GM23338 (cell line): ENCODE measurements at regions not wholly inside any gene's neighbourhood (a gene's known extent, or its start where the extent isn't known, plus 50 kb on each side); places are given as distances from the start of the nearest gene placed in this dataset.

ENCODE experiments used
- ATAC-seq: fragments of 200-7000 bp; cut with Tn5 transposase; 3 replicates; pipeline ENCODE4 v1.9.1; 2020
- DNase-seq: peaks from one replicate; pipeline ENCODE4 v3.0.0-alpha.2; 2015; ENCODE audit warnings: low spot score
- H2AFZ ChIP-seq: fragments of 200-600 bp; sonication (generic); 2 replicates; pipeline ENCODE4 v1.8.0; 2016; ENCODE audit warnings: antibody characterized with exemption, mild to moderate bottlenecking, moderate library complexity
- H3F3A ChIP-seq: fragments of 200-600 bp; sonication (generic); replicated peaks from 2 replicates; pipeline ENCODE4 v1.8.0; 2017; ENCODE audit warnings: antibody characterized with exemption, mixed run types, low read depth
- H3K27ac ChIP-seq: fragments of 200-600 bp; sonication (generic); 2 replicates; pipeline ENCODE4 v1.6.1; 2016; ENCODE audit warnings: low read depth
- H3K27me3 ChIP-seq: fragments of 200-600 bp; sonication (generic); 2 replicates; pipeline ENCODE4 v1.8.0; 2016; ENCODE audit warnings: mild to moderate bottlenecking, mixed run types, moderate library complexity; ENCODE audit not compliant: insufficient read depth
- H3K36me3 ChIP-seq: fragments of 200-600 bp; sonication (generic); 2 replicates; pipeline ENCODE4 v1.8.0; 2016; ENCODE audit warnings: mild to moderate bottlenecking; ENCODE audit not compliant: insufficient read depth
- H3K4me1 ChIP-seq: fragments of 200-600 bp; sonication (generic); 2 replicates; pipeline ENCODE4 v1.8.0; 2016; ENCODE audit warnings: mild to moderate bottlenecking, moderate library complexity; ENCODE audit not compliant: insufficient read depth
- H3K4me2 ChIP-seq: fragments of 200-600 bp; sonication (generic); 2 replicates; pipeline ENCODE4 v1.7.1; 2017; ENCODE audit warnings: mixed run types
- H3K4me3 ChIP-seq: fragments of 200-600 bp; sonication (generic); 2 replicates; pipeline ENCODE4 v1.6.1; 2016; ENCODE audit warnings: mixed run types
- H3K79me2 ChIP-seq: fragments of 200-600 bp; sonication (generic); replicated peaks from 2 replicates; pipeline ENCODE4 v1.8.0; 2017; ENCODE audit warnings: mild to moderate bottlenecking; ENCODE audit not compliant: insufficient read depth
- H3K9me2 ChIP-seq: fragments of 200-600 bp; sonication (generic); 2 replicates; pipeline ENCODE4 v1.8.0; 2017; ENCODE audit not compliant: insufficient read depth
- H4K20me1 ChIP-seq: fragments of 200-600 bp; sonication (generic); replicated peaks from 2 replicates; pipeline ENCODE4 v1.8.0; 2017; ENCODE audit warnings: mild to moderate bottlenecking; ENCODE audit not compliant: insufficient read depth
- H3K27ac Mint-ChIP-seq: 2 replicates; pipeline ENCODE4 v1.8.0; 2020; ENCODE audit warnings: inconsistent platforms, mild to moderate bottlenecking, moderate library complexity, mixed read lengths
- H3K27me3 Mint-ChIP-seq: 3 replicates; pipeline ENCODE4 v1.8.0; 2022; ENCODE audit warnings: low read depth, mild to moderate bottlenecking, moderate library complexity, mixed read lengths, inconsistent platforms; ENCODE audit not compliant: insufficient read depth, poor library complexity
- H3K36me3 Mint-ChIP-seq: 3 replicates; pipeline ENCODE4 v1.8.0; 2021; ENCODE audit warnings: low read depth, mild to moderate bottlenecking, inconsistent platforms, moderate library complexity, mixed read lengths
- H3K4me1 Mint-ChIP-seq: 3 replicates; pipeline ENCODE4 v1.8.0; 2020; ENCODE audit warnings: mild to moderate bottlenecking, inconsistent platforms, mixed read lengths
- H3K4me3 Mint-ChIP-seq: 3 replicates; pipeline ENCODE4 v1.8.0; 2021; ENCODE audit warnings: moderate library complexity, mild to moderate bottlenecking, inconsistent platforms, mixed read lengths
- H3K9me3 Mint-ChIP-seq: 3 replicates; pipeline ENCODE4 v1.8.0; 2020; ENCODE audit warnings: moderate library complexity, mild to moderate bottlenecking, inconsistent platforms, mixed read lengths
- CREB1 ChIP-seq: fragments of 250-450 bp; sonication (Bioruptor Pico); IDR thresholded peaks from 2 replicates; pipeline ENCODE4 v1.5.0; 2020; ENCODE audit warnings: low read depth, mild to moderate bottlenecking, moderate library complexity
- JUNB ChIP-seq: IDR thresholded peaks from one replicate; pipeline ENCODE4 v1.6.1; 2016; ENCODE audit warnings: antibody characterized with exemption; ENCODE audit not compliant: unreplicated experiment
- NANOG ChIP-seq: IDR thresholded peaks from 2 replicates; pipeline ENCODE4 v1.6.1; 2016; ENCODE audit warnings: antibody characterized with exemption, borderline replicate concordance
- POLR2AphosphoS5 ChIP-seq: IDR thresholded peaks from 2 replicates; pipeline ENCODE4 v1.6.1; 2016; ENCODE audit warnings: antibody characterized with exemption, low read depth
- STAT1 ChIP-seq: IDR thresholded peaks from one replicate; pipeline ENCODE4 v1.6.1; 2016; ENCODE audit warnings: antibody characterized with exemption; ENCODE audit not compliant: unreplicated experiment
- ZNF114 ChIP-seq: fragments of 250-450 bp; sonication (Bioruptor Pico); IDR thresholded peaks from 2 replicates; pipeline ENCODE4 v1.5.0; 2020; ENCODE audit warnings: mild to moderate bottlenecking, moderate library complexity
- ZNF331 ChIP-seq: fragments of 250-450 bp; sonication (Bioruptor Pico); IDR thresholded peaks from 2 replicates; pipeline ENCODE4 v1.5.0; 2020; ENCODE audit warnings: low read depth, mild to moderate bottlenecking, moderate library complexity
- TF ChIP-seq, protein P1 (sequence below), 2 experiments: fragments of 200-600 bp in 1 of 2; sonication (generic) in 1 of 2; conservative IDR thresholded peaks; 2 replicates each; pipeline versions ENCODE4 v1.5.1 to v1.6.1; 2016 to 2017; ENCODE audit warnings: antibody characterized with exemption in 2 of 2, low read depth in 2 of 2, mild to moderate bottlenecking in 2 of 2, moderate library complexity in 1 of 2
- TF ChIP-seq, protein P2 (sequence below): IDR thresholded peaks from one replicate; pipeline ENCODE4 v1.6.1; 2018; ENCODE audit warnings: antibody characterized with exemption; ENCODE audit not compliant: unreplicated experiment
- TF ChIP-seq, protein P3 (sequence below): IDR thresholded peaks from 2 replicates; pipeline ENCODE4 v1.6.1; 2016; ENCODE audit warnings: antibody characterized with exemption
- TF ChIP-seq, protein P4 (sequence below): fragments of 250-450 bp; sonication (Bioruptor Pico); IDR thresholded peaks from 2 replicates; pipeline ENCODE4 v1.5.0; 2020; ENCODE audit warnings: mild to moderate bottlenecking, moderate library complexity

DNA sequence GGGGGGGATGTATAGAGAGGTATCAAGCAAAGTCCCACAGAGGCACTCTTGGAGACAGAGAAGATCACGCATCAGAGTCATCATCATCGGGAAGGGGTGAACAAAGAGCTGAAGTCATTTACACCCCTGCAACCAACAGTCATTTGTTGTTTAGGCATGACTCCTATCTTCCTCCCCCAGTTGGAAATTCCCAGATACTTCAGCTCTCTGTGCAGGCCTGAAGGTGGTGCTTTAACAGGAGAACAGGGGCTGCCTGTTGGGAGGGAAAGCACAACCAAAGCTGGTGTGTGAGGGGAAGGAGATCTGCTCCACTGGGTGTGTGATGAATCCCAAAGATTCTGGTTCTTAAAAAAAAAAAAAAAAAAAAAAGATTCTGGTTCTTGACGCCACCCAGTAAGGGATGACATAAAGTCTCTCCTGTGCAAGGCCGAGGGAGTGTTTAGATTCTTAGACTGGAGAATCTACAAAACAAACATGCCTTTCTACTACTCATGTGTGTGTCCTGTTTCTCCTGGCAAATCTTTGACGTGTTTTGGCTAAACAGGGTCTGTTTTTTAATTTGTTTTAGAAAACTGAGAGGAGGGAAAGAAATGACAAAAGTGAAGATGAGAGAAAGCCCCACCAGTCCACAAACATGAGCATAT is 121.0 kb upstream of the ARHGAP5 start:
- H3K27ac Mint-ChIP-seq: no peak overlapping the region
- Histone ChIP-seq H2AFZ (no peak overlapping the region), H3K4me1 (peaks cover 6% of the 10 kb centered on the region), H3K27me3 (no peaks in the 10 kb centered on the region), H3F3A (no peaks in the 10 kb centered on the region), H3K79me2 (no peaks in the 10 kb centered on the region), H4K20me1 (no peaks in the 10 kb centered on the region), H3K9me2 (no peaks in the 10 kb centered on the region), H3K27ac (no peak overlapping the region), H3K36me3 (no peaks in the 10 kb centered on the region; the same call in 1 of the 2 replicates), H3K4me2 (no peak overlapping the region), H3K4me3 (no peak overlapping the region)
- TF ChIP-seq, protein P1, sequence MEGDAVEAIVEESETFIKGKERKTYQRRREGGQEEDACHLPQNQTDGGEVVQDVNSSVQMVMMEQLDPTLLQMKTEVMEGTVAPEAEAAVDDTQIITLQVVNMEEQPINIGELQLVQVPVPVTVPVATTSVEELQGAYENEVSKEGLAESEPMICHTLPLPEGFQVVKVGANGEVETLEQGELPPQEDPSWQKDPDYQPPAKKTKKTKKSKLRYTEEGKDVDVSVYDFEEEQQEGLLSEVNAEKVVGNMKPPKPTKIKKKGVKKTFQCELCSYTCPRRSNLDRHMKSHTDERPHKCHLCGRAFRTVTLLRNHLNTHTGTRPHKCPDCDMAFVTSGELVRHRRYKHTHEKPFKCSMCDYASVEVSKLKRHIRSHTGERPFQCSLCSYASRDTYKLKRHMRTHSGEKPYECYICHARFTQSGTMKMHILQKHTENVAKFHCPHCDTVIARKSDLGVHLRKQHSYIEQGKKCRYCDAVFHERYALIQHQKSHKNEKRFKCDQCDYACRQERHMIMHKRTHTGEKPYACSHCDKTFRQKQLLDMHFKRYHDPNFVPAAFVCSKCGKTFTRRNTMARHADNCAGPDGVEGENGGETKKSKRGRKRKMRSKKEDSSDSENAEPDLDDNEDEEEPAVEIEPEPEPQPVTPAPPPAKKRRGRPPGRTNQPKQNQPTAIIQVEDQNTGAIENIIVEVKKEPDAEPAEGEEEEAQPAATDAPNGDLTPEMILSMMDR (conservative IDR thresholded peaks at IDR 0.05; ENCODE audit: low read depth in 2 of 2): no peak
- no peak for TF ChIP-seq CREB1 (CRISPR knock-in tag)
- TF ChIP-seq STAT1: no peak
- TF ChIP-seq NANOG: no peak
- TF ChIP-seq ZNF331 (CRISPR knock-in tag): no peak
- TF ChIP-seq, protein P2, sequence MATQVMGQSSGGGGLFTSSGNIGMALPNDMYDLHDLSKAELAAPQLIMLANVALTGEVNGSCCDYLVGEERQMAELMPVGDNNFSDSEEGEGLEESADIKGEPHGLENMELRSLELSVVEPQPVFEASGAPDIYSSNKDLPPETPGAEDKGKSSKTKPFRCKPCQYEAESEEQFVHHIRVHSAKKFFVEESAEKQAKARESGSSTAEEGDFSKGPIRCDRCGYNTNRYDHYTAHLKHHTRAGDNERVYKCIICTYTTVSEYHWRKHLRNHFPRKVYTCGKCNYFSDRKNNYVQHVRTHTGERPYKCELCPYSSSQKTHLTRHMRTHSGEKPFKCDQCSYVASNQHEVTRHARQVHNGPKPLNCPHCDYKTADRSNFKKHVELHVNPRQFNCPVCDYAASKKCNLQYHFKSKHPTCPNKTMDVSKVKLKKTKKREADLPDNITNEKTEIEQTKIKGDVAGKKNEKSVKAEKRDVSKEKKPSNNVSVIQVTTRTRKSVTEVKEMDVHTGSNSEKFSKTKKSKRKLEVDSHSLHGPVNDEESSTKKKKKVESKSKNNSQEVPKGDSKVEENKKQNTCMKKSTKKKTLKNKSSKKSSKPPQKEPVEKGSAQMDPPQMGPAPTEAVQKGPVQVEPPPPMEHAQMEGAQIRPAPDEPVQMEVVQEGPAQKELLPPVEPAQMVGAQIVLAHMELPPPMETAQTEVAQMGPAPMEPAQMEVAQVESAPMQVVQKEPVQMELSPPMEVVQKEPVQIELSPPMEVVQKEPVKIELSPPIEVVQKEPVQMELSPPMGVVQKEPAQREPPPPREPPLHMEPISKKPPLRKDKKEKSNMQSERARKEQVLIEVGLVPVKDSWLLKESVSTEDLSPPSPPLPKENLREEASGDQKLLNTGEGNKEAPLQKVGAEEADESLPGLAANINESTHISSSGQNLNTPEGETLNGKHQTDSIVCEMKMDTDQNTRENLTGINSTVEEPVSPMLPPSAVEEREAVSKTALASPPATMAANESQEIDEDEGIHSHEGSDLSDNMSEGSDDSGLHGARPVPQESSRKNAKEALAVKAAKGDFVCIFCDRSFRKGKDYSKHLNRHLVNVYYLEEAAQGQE: no peak
- TF ChIP-seq POLR2AphosphoS5: no peak
- TF ChIP-seq, protein P3, sequence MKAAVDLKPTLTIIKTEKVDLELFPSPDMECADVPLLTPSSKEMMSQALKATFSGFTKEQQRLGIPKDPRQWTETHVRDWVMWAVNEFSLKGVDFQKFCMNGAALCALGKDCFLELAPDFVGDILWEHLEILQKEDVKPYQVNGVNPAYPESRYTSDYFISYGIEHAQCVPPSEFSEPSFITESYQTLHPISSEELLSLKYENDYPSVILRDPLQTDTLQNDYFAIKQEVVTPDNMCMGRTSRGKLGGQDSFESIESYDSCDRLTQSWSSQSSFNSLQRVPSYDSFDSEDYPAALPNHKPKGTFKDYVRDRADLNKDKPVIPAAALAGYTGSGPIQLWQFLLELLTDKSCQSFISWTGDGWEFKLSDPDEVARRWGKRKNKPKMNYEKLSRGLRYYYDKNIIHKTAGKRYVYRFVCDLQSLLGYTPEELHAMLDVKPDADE: no peak
- TF ChIP-seq ZNF114 (CRISPR knock-in tag): no peak
- TF ChIP-seq, protein P4, sequence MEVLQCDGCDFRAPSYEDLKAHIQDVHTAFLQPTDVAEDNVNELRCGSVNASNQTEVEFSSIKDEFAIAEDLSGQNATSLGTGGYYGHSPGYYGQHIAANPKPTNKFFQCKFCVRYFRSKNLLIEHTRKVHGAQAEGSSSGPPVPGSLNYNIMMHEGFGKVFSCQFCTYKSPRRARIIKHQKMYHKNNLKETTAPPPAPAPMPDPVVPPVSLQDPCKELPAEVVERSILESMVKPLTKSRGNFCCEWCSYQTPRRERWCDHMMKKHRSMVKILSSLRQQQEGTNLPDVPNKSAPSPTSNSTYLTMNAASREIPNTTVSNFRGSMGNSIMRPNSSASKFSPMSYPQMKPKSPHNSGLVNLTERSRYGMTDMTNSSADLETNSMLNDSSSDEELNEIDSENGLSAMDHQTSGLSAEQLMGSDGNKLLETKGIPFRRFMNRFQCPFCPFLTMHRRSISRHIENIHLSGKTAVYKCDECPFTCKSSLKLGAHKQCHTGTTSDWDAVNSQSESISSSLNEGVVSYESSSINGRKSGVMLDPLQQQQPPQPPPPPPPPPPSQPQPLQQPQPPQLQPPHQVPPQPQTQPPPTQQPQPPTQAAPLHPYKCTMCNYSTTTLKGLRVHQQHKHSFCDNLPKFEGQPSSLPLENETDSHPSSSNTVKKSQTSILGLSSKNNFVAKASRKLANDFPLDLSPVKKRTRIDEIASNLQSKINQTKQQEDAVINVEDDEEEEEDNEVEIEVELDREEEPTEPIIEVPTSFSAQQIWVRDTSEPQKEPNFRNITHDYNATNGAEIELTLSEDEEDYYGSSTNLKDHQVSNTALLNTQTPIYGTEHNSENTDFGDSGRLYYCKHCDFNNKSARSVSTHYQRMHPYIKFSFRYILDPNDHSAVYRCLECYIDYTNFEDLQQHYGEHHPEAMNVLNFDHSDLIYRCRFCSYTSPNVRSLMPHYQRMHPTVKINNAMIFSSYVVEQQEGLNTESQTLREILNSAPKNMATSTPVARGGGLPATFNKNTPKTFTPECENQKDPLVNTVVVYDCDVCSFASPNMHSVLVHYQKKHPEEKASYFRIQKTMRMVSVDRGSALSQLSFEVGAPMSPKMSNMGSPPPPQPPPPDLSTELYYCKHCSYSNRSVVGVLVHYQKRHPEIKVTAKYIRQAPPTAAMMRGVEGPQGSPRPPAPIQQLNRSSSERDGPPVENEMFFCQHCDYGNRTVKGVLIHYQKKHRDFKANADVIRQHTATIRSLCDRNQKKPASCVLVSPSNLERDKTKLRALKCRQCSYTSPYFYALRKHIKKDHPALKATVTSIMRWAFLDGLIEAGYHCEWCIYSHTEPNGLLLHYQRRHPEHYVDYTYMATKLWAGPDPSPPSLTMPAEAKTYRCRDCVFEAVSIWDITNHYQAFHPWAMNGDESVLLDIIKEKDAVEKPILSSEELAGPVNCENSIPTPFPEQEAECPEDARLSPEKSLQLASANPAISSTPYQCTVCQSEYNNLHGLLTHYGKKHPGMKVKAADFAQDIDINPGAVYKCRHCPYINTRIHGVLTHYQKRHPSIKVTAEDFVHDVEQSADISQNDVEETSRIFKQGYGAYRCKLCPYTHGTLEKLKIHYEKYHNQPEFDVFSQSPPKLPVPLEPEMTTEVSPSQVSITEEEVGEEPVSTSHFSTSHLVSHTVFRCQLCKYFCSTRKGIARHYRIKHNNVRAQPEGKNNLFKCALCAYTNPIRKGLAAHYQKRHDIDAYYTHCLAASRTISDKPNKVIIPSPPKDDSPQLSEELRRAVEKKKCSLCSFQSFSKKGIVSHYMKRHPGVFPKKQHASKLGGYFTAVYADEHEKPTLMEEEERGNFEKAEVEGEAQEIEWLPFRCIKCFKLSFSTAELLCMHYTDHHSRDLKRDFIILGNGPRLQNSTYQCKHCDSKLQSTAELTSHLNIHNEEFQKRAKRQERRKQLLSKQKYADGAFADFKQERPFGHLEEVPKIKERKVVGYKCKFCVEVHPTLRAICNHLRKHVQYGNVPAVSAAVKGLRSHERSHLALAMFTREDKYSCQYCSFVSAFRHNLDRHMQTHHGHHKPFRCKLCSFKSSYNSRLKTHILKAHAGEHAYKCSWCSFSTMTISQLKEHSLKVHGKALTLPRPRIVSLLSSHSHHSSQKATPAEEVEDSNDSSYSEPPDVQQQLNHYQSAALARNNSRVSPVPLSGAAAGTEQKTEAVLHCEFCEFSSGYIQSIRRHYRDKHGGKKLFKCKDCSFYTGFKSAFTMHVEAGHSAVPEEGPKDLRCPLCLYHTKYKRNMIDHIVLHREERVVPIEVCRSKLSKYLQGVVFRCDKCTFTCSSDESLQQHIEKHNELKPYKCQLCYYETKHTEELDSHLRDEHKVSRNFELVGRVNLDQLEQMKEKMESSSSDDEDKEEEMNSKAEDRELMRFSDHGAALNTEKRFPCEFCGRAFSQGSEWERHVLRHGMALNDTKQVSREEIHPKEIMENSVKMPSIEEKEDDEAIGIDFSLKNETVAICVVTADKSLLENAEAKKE (CRISPR knock-in tag): no peak
- no peak for TF ChIP-seq JUNB
- H3K36me3 Mint-ChIP-seq: peaks cover 16% of the 10 kb centered on the region
- DNase-seq: no peak
- H3K4me3 Mint-ChIP-seq: no peak overlapping the region
- peaks cover 28% of the 10 kb centered on the region for H3K9me3 Mint-ChIP-seq
- no peak for ATAC-seq
- no peaks in the 10 kb centered on the region for H3K27me3 Mint-ChIP-seq
- H3K4me1 Mint-ChIP-seq: peaks cover 11% of the 10 kb centered on the region
